ENCODE measurements at regions not wholly inside any gene's neighbourhood (a gene's known extent, or its start where the extent isn't known, plus 50 kb on each side); places are given as distances from the start of the nearest gene placed in this dataset.
A peak's percentile ranks its signal among the peaks of the same experiment; 100 is the strongest.

- TF ChIP-seq CTCF (IDR thresholded peaks at IDR 0.05; ENCODE audit: insufficient read depth, low read length): no peak
- no peak for DNase-seq (ENCODE audit: low read depth)
- H3K4me3 ChIP-seq (ENCODE audit: low read depth, low read length): no peak overlapping the region
Observed at GRCh38 chr7:17086403-17086802, 204.6 kb upstream of the AGR3 start.

- DNase-seq (ENCODE audit: low read depth): peak; percentile 79
- TF ChIP-seq CTCF (IDR thresholded peaks at IDR 0.05; ENCODE audit: insufficient read depth, low read length): no peak
- no peak overlapping the region for H3K4me3 ChIP-seq (ENCODE audit: low read depth, low read length)
Observed at GRCh38 chr7:17090751-17091150, 207.7 kb upstream of the AHR start.

GRCh38 chr7:17093461-17093860 lies 205.0 kb upstream of the AHR start:
- DNase-seq (ENCODE audit: low read depth): no peak
- no peak for TF ChIP-seq CTCF (IDR thresholded peaks at IDR 0.05; ENCODE audit: insufficient read depth, low read length)
- H3K4me3 ChIP-seq (ENCODE audit: low read depth, low read length): no peak overlapping the region

- no peak overlapping the region for H3K4me3 ChIP-seq (ENCODE audit: low read depth, low read length)
- peak; percentile 80 for DNase-seq (ENCODE audit: low read depth)
- no peak for TF ChIP-seq CTCF (IDR thresholded peaks at IDR 0.05; ENCODE audit: insufficient read depth, low read length)
Observed at GRCh38 chr7:17094963-17095574, 203.4 kb upstream of the AHR start.

GRCh38 chr7:17095931-17096330 lies 202.5 kb upstream of the AHR start:
- no peak for DNase-seq (ENCODE audit: low read depth)
- H3K4me3 ChIP-seq (ENCODE audit: low read depth, low read length): no peak overlapping the region
- TF ChIP-seq CTCF (IDR thresholded peaks at IDR 0.05; ENCODE audit: insufficient read depth, low read length): no peak

- no peak for DNase-seq (ENCODE audit: low read depth)
- no peak for TF ChIP-seq CTCF (IDR thresholded peaks at IDR 0.05; ENCODE audit: insufficient read depth, low read length)
- no peak overlapping the region for H3K4me3 ChIP-seq (ENCODE audit: low read depth, low read length)
Observed at GRCh38 chr7:17097668-17098297, 200.7 kb upstream of the AHR start.

GRCh38 chr7:17098515-17098914 lies 199.9 kb upstream of the AHR start:
- no peak overlapping the region for H3K4me3 ChIP-seq (ENCODE audit: low read depth, low read length)
- no peak for TF ChIP-seq CTCF (IDR thresholded peaks at IDR 0.05; ENCODE audit: insufficient read depth, low read length)
- no peak for DNase-seq (ENCODE audit: low read depth)
